ENCODE measurements at regions not wholly inside any gene's neighbourhood (a gene's known extent, or its start where the extent isn't known, plus 50 kb on each side); places are given as distances from the start of the nearest gene placed in this dataset.
"Not testable (repeated sequence)": the region's sequence is repeated elsewhere in the genome, so short reads cannot be mapped to it uniquely, and the experiment has no call there.

DNA sequence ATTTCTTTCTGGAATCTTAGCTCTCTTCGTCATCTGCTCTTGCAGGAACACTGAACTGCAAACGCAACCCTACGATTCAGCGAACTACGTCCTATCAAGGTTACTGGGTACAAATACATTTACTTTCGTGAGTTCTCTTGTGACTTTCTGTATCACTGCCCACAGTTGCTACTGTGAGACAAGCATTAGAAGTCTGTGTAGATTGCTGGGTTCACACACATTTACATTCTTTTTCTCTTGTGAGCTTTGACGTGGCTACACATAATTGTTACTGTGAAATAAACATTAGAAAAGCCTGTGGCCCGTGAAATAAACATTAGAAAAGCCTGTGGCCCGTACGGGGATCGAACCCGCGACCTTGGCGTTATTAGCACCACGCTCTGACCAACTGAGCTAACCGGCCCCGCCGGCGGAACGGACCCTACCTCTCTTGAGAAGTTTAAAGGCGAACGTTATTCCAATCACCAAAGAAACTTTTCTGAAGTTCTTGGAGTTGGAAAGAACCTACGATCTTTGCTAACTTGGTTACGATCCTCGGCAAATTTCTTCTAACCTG, 61.2 kb upstream of the ZNF322 start:
- not testable (repeated sequence) for TF ChIP-seq POLR2A (IDR thresholded peaks at IDR 0.05; ENCODE audit: low read depth, low read length); SMC3 (IDR thresholded peaks at IDR 0.05; ENCODE audit: low read depth, low read length); CEBPB (IDR thresholded peaks at IDR 0.05; ENCODE audit: low read depth, low read length); MXI1 (IDR thresholded peaks at IDR 0.05; ENCODE audit: borderline replicate concordance, low read depth, low read length); RAD21 (IDR thresholded peaks at IDR 0.05; ENCODE audit: low read length)
- TF ChIP-seq, protein P1, sequence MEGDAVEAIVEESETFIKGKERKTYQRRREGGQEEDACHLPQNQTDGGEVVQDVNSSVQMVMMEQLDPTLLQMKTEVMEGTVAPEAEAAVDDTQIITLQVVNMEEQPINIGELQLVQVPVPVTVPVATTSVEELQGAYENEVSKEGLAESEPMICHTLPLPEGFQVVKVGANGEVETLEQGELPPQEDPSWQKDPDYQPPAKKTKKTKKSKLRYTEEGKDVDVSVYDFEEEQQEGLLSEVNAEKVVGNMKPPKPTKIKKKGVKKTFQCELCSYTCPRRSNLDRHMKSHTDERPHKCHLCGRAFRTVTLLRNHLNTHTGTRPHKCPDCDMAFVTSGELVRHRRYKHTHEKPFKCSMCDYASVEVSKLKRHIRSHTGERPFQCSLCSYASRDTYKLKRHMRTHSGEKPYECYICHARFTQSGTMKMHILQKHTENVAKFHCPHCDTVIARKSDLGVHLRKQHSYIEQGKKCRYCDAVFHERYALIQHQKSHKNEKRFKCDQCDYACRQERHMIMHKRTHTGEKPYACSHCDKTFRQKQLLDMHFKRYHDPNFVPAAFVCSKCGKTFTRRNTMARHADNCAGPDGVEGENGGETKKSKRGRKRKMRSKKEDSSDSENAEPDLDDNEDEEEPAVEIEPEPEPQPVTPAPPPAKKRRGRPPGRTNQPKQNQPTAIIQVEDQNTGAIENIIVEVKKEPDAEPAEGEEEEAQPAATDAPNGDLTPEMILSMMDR (conservative IDR thresholded peaks at IDR 0.05; ENCODE audit: low read depth, low read length): not testable (repeated sequence)

Measured in IMR-90 (cell line).